ENCODE measurements at regions not wholly inside any gene's neighbourhood (a gene's known extent, or its start where the extent isn't known, plus 50 kb on each side); places are given as distances from the start of the nearest gene placed in this dataset.

DNA sequence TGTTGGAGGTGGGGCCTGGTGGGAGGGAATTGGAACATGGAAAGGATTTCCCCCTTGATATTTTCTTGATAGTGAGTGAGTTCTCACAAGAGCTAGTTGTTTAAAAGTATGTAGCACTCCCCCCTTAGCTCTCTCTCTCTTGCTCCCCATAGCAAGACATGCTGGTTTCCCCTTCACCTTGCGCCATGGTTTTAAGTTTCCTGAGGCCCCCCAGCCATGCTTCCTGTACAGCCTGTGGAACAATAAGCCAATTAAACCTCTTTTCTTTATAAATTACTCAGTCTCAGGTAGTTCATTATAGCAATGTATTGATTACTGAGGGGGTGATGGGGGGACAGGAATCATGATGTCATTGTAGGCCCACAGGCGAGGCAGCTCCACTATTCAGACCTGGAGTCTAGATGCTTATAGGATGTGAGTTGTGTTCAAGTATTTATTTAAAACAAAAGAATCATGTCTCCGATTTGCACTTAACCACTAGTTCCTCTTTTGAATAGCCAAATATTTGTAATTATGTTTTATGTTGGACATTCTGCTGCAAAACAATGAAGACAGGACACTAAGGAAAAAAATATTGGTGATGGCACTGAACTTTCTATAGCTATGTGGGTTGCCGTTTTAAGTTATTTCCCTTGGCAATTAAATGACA is 156.6 kb downstream of the TMEM38B start:
- H3K27ac ChIP-seq (ENCODE audit: low read depth in 1 of 2, low read length in 2 of 2), result no peak overlapping the region
- no peaks in the 10 kb centered on the region for H3K9me3 ChIP-seq (ENCODE audit: control insufficient read depth in 4 of 4, low read length in 3 of 4)
- no peak overlapping the region for H3K4me3 ChIP-seq (ENCODE audit: low read depth in 1 of 3, low read length in 3 of 3)
- no peaks in the 10 kb centered on the region for H3K4me1 ChIP-seq (ENCODE audit: control insufficient read depth in 4 of 4, insufficient read depth in 4 of 4, low read length in 3 of 4)
- H3K27me3 ChIP-seq (ENCODE audit: control insufficient read depth in 4 of 4, insufficient read depth in 4 of 4, low read length in 3 of 4), result no peaks in the 10 kb centered on the region
- DNase-seq (ENCODE audit: low spot score), result no peak
- TF ChIP-seq JUND (IDR thresholded peaks at IDR 0.05) (no peak), TAF1 (conservative IDR thresholded peaks at IDR 0.05) (no peak), CTCF (IDR thresholded peaks at IDR 0.05; ENCODE audit: low read depth, low read length, missing input control) (no peak), HNF4G (IDR thresholded peaks at IDR 0.05) (no peak), FOXA2 (IDR thresholded peaks at IDR 0.05) (no peak), RXRA (IDR thresholded peaks at IDR 0.05) (no peak), EGR1 (IDR thresholded peaks at IDR 0.05; ENCODE audit: low read depth in 2 of 2) (no peak), REST (IDR thresholded peaks at IDR 0.05) (no peak), ZBTB33 (IDR thresholded peaks at IDR 0.05) (no peak), RAD21 (IDR thresholded peaks at IDR 0.05) (no peak), FOXA1 (IDR thresholded peaks at IDR 0.05) (no peak), GABPA (IDR thresholded peaks at IDR 0.05 in 1 of 2, conservative IDR thresholded peaks at IDR 0.05 in 1 of 2) (no peak), SP1 (IDR thresholded peaks at IDR 0.05) (no peak)
- 82% methylated on average over 4 of the region's 4 CpGs for WGBS
- H3K36me3 ChIP-seq (ENCODE audit: control insufficient read depth in 4 of 4, insufficient read depth in 3 of 4, low read depth in 1 of 4, low read length in 3 of 4), result no peaks in the 10 kb centered on the region
- H3K9ac ChIP-seq (ENCODE audit: low read depth in 1 of 2, low read length in 2 of 2), result no peak overlapping the region

DNA sequence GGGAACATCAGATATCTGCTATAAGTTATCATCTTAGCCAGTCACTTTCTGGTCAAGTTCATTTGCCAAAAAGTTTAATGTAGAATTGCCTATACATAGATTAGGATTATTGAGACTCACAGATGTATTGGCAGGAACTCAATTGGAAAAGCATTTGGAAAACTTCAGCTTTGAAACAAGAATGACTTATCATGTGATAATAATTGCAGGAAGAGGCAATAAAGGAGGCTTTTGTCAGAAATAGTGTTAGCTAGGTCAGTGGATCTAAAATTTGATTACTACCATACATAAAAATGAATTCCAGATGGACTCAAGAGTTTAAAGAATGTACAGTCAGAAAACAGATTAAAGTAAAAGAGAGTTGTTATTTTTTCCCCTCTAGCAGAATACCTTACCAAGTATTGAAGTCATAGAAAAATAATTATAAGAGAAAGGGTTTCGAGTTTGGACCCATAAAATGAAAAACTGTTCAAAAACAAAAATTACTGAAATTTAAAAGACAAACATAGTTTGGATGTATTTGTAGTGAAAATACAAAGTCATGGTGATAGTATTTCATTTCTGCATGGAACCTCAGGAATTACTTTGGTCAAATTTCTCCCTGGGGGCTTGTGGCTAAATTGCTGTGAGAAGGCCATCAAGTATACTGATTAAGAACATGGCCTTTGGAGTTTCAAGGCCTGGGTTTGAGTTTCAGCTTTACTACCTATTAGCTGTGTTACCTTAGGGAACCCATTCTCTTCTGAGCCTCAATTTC is 159.9 kb downstream of the TMEM38B start:
- Histone ChIP-seq H3K36me3 (ENCODE audit: control insufficient read depth in 4 of 4, insufficient read depth in 3 of 4, low read depth in 1 of 4, low read length in 3 of 4) (no peaks in the 10 kb centered on the region), H3K9ac (ENCODE audit: low read depth in 1 of 2, low read length in 2 of 2) (no peak overlapping the region), H3K4me3 (ENCODE audit: low read depth in 1 of 3, low read length in 3 of 3) (no peak overlapping the region), H3K9me3 (ENCODE audit: control insufficient read depth in 4 of 4, low read length in 3 of 4) (no peaks in the 10 kb centered on the region), H3K27me3 (ENCODE audit: control insufficient read depth in 4 of 4, insufficient read depth in 4 of 4, low read length in 3 of 4) (no peaks in the 10 kb centered on the region), H3K27ac (ENCODE audit: low read depth in 1 of 2, low read length in 2 of 2) (no peak overlapping the region), H3K4me1 (ENCODE audit: control insufficient read depth in 4 of 4, insufficient read depth in 4 of 4, low read length in 3 of 4) (no peaks in the 10 kb centered on the region)
- TF ChIP-seq CTCF (IDR thresholded peaks at IDR 0.05; ENCODE audit: low read depth, low read length, missing input control) (no peak), HNF4G (IDR thresholded peaks at IDR 0.05) (no peak), EGR1 (IDR thresholded peaks at IDR 0.05; ENCODE audit: low read depth in 2 of 2) (no peak), HNF4A (conservative IDR thresholded peaks at IDR 0.05) (no peak), REST (IDR thresholded peaks at IDR 0.05) (no peak), RXRA (IDR thresholded peaks at IDR 0.05) (no peak)
- TF ChIP-seq, protein P1, sequence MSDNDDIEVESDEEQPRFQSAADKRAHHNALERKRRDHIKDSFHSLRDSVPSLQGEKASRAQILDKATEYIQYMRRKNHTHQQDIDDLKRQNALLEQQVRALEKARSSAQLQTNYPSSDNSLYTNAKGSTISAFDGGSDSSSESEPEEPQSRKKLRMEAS (IDR thresholded peaks at IDR 0.05), result no peak
- DNase-seq (ENCODE audit: low spot score), result no peak
- WGBS, result 90% methylated on average over 1 of the region's 1 CpG

Data from liver (tissue), 8 donors.